LNCaP clone FGC (cell line): ENCODE measurements at regions not wholly inside any gene's neighbourhood (a gene's known extent, or its start where the extent isn't known, plus 50 kb on each side); places are given as distances from the start of the nearest gene placed in this dataset.
A peak's percentile ranks its signal among the peaks of the same experiment; 100 is the strongest.

Source experiments
- DNase-seq: peaks from one replicate; pipeline ENCODE4 v3.0.0-alpha.2; 2011; ENCODE audit warnings: low read depth
- H3K4me3 ChIP-seq: 2 replicates; pipeline ENCODE4 v1.5.1; 2011; ENCODE audit warnings: mild to moderate bottlenecking, low read depth, low read length, control low read depth
- CTCF ChIP-seq: IDR thresholded peaks from 2 replicates; pipeline ENCODE4 v1.5.1; 2012; ENCODE audit warnings: mild to moderate bottlenecking; ENCODE audit not compliant: control insufficient read depth, insufficient read depth; ENCODE audit errors: extremely low read depth

DNA sequence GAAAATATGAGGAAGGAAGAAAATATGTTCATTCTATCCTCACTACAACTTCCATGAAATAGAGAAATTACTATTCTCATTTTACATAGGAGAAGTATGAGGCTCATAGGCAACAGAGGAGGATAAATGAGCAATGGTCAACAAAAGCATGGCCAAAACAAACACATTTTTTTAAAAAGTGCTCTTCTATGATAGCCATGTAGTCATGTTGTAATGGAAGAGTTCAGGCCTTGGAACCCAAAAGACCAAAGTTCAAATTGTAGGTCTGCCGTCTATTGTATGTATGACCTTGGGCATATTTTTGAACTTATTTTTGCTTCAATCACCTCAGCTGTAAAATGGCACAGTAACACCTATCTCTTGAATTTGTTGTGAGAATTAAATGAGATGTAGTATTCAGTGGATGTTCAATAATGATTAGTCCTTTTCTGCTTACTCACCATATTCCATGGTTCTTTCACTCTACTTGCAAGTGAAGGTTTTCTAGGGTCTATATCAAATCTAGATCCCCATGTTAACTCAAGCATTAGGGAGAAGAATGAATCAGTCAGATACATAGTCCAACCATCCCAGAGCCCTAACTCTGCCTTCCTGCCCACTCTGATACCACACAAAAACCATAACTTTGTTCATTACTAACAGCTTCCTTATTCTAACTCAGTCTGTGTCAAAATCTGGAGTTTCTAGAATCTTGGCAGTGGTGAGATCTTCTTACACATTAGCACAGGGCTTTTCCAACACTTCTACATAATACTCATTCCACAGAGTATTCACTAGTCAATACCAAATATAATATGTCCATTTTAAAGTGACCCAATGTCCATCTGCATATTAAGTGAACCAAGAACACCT lies 353.2 kb downstream of the PLPP3 start:
- no peak for TF ChIP-seq CTCF
- no peak overlapping the region for H3K4me3 ChIP-seq
- DNase-seq, result peak; percentile 7

GRCh38 chr1:56223968-56224367 lies 355.4 kb downstream of the PLPP3 start:
- TF ChIP-seq CTCF, result no peak
- no peak for DNase-seq
- no peak overlapping the region for H3K4me3 ChIP-seq

DNA sequence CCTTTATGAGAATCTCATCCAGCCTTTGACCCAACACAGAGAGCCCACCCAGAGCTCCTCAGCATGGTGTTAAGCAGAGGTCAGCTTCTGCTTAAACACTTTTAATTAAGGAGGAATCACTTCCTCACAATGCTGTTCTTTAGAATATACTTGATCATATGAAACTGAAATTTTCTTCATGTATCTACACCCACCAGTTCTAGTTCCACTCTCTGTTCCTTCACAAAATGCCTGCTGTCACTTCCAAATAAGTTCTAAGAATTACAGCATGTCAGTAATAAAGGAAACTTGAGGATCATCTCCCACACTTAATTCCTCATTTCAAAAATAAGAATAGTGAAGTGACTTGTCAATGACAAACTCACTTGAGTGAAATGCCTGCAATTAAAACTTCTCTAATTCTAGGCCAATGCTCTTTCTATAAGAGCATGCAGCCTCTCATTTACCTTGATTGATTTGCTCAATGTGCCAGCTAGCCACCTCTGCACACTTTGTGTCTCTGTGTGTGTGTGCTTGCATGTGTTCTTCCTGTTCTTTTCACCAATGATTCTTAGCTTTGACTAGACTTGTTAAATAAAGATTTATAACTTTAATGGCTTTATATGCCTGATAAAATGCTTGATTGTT lies 356.3 kb downstream of the PLPP3 start:
- DNase-seq, result no peak
- no peak for TF ChIP-seq CTCF
- no peak overlapping the region for H3K4me3 ChIP-seq

- DNase-seq, result no peak
- no peak overlapping the region for H3K4me3 ChIP-seq
- TF ChIP-seq CTCF, result no peak
These were observed 359.3 kb downstream of the PLPP3 start for GRCh38 chr1:56220021-56220420.

- DNase-seq, result no peak
- TF ChIP-seq CTCF, result no peak
- H3K4me3 ChIP-seq, result no peak overlapping the region
These were observed 361.3 kb downstream of the PLPP3 start for GRCh38 chr1:56218023-56218422.

- TF ChIP-seq CTCF, result no peak
- no peak overlapping the region for H3K4me3 ChIP-seq
These were observed 363.1 kb downstream of the PLPP3 start for GRCh38 chr1:56216218-56216617.

DNA sequence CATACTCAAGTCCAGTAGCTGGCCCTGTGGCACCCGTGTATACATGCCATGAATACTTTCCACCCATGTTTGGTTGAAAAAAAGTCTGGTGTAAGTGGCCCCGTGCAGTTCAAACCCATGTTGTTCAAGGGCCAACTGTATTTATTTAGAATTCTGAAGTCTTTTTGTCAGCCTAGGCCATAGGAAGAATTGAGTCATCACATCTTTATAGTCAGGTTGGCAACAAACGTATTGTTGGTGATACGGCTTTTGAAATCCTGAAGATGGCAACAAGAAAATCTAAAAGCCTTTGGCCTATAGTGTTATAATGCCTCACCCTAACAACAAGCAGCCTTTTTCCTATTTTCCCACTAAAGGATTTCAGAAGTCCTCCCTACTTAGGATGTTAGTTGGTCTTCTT lies 363.6 kb downstream of the PLPP3 start:
- no peak overlapping the region for H3K4me3 ChIP-seq
- DNase-seq, result no peak
- TF ChIP-seq CTCF, result no peak

More at GRCh38 chr1:56216218-56216617, 363.1 kb downstream of the PLPP3 start:
- DNase-seq, result no peak
